OCI-LY1 (cell line): ENCODE measurements at regions not wholly inside any gene's neighbourhood (a gene's known extent, or its start where the extent isn't known, plus 50 kb on each side); places are given as distances from the start of the nearest gene placed in this dataset.

Source experiments
- H2AFZ ChIP-seq: fragments of 200-600 bp; sonication (generic), shearing (Covaris generic); 2 replicates; pipeline ENCODE4 v1.6.0; 2014; ENCODE audit warnings: antibody characterized with exemption, mild to moderate bottlenecking, low read length
- H3F3A ChIP-seq: fragments of 200-600 bp; sonication (generic), shearing (Covaris generic); 2 replicates; pipeline ENCODE4 v1.6.0; 2014; ENCODE audit warnings: mild to moderate bottlenecking, antibody characterized with exemption, low read length, moderate library complexity; ENCODE audit not compliant: insufficient read depth
- H3K27ac ChIP-seq: fragments of 200-600 bp; sonication (generic); 2 replicates; pipeline ENCODE4 v1.5.1; 2014; ENCODE audit warnings: low read length, mixed run types, mild to moderate bottlenecking, low read depth; ENCODE audit not compliant: poor library complexity, severe bottlenecking
- H3K27me3 ChIP-seq: fragments of 200-600 bp; sonication (generic); 2 replicates; pipeline ENCODE4 v1.6.0; 2014; ENCODE audit warnings: antibody characterized with exemption, mild to moderate bottlenecking, low read length, moderate library complexity; ENCODE audit not compliant: insufficient read depth
- H3K36me3 ChIP-seq: fragments of 200-600 bp; sonication (generic); 2 replicates; pipeline ENCODE4 v1.6.1; 2014; ENCODE audit warnings: mild to moderate bottlenecking, antibody characterized with exemption, low read length, moderate library complexity, mixed read lengths; ENCODE audit not compliant: insufficient read depth
- H3K4me1 ChIP-seq: fragments of 200-600 bp; sonication (generic); 2 replicates; pipeline ENCODE4 v1.5.1; 2014; ENCODE audit warnings: mild to moderate bottlenecking, low read length, moderate library complexity; ENCODE audit not compliant: insufficient read depth, severe bottlenecking
- H3K4me2 ChIP-seq: fragments of 200-600 bp; sonication (generic), shearing (Covaris generic); 2 replicates; pipeline ENCODE4 v1.6.1; 2014; ENCODE audit warnings: low read length
- H3K4me3 ChIP-seq: fragments of 200-600 bp; sonication (generic); 2 replicates; pipeline ENCODE4 v1.5.1; 2014; ENCODE audit warnings: low read length, low read depth, mild to moderate bottlenecking, mixed read lengths; ENCODE audit not compliant: poor library complexity, severe bottlenecking
- H3K79me2 ChIP-seq: fragments of 200-600 bp; shearing (Covaris generic); 2 replicates; pipeline ENCODE4 v1.6.1; 2016; ENCODE audit warnings: mixed run types, low read length, mixed read lengths; ENCODE audit not compliant: insufficient read depth
- H3K9ac ChIP-seq: fragments of 200-600 bp; sonication (generic), shearing (Covaris generic); 2 replicates; pipeline ENCODE4 v1.6.1; 2014; ENCODE audit warnings: mild to moderate bottlenecking, low read length, mixed read lengths
- H3K9me2 ChIP-seq: fragments of 200-600 bp; sonication (generic), shearing (Covaris generic); 2 replicates; pipeline ENCODE4 v1.6.1; 2014; ENCODE audit warnings: low read depth, mild to moderate bottlenecking, low read length, mixed read lengths
- H3K9me3 ChIP-seq: fragments of 200-600 bp; shearing (Covaris generic); 2 replicates; pipeline ENCODE4 v1.6.1; 2014; ENCODE audit warnings: low read length, mixed read lengths
- H4K20me1 ChIP-seq: fragments of 200-600 bp; sonication (generic), shearing (Covaris generic); 2 replicates; pipeline ENCODE4 v1.6.0; 2016; ENCODE audit warnings: mild to moderate bottlenecking, low read length; ENCODE audit not compliant: insufficient read depth
- EZH2 ChIP-seq: fragments of 200-600 bp; sonication (generic), shearing (Covaris generic); IDR thresholded peaks from 2 replicates; pipeline ENCODE4 v1.8.0; 2017; ENCODE audit warnings: borderline replicate concordance, mixed run types, mild to moderate bottlenecking, antibody characterized with exemption, low read length, moderate library complexity, mixed read lengths
- TF ChIP-seq, protein P1 (sequence below): fragments of 200-600 bp; sonication (generic), shearing (Covaris generic); IDR thresholded peaks from 2 replicates; pipeline ENCODE4 v1.5.1; 2017; ENCODE audit warnings: mild to moderate bottlenecking, antibody characterized with exemption, low read length, moderate library complexity, mixed read lengths

DNA sequence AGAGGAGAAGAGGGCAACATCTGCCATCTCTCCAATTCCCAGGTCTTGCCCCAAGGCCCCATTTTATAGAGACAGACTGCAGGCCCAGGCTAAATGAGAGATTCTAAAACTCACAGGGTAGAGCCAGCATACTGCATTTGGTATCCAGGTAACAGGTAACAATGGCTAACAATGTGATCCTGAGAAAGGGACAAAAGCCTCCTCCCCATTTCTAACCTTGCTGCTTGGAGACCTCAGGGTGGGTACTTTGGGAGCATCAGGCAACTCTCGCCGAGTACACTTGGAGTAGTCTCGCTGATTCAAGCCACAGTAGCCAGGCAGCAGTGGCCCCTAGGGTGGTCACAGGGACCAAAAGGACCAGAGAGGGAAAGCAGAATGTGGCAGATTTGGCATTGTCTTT lies 162.6 kb upstream of the PLEKHA5 start:
- TF ChIP-seq, protein P1, sequence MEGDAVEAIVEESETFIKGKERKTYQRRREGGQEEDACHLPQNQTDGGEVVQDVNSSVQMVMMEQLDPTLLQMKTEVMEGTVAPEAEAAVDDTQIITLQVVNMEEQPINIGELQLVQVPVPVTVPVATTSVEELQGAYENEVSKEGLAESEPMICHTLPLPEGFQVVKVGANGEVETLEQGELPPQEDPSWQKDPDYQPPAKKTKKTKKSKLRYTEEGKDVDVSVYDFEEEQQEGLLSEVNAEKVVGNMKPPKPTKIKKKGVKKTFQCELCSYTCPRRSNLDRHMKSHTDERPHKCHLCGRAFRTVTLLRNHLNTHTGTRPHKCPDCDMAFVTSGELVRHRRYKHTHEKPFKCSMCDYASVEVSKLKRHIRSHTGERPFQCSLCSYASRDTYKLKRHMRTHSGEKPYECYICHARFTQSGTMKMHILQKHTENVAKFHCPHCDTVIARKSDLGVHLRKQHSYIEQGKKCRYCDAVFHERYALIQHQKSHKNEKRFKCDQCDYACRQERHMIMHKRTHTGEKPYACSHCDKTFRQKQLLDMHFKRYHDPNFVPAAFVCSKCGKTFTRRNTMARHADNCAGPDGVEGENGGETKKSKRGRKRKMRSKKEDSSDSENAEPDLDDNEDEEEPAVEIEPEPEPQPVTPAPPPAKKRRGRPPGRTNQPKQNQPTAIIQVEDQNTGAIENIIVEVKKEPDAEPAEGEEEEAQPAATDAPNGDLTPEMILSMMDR = no peak
- TF ChIP-seq EZH2 = no peak
- Histone ChIP-seq H3K4me3 (no peak overlapping the region), H3K27ac (no peak overlapping the region), H2AFZ (no peak overlapping the region), H3K4me1 (no peaks in the 10 kb centered on the region), H3F3A (no peaks in the 10 kb centered on the region), H3K79me2 (no peaks in the 10 kb centered on the region), H3K36me3 (no peaks in the 10 kb centered on the region), H3K4me2 (no peak overlapping the region), H3K27me3 (no peaks in the 10 kb centered on the region), H3K9me2 (no peaks in the 10 kb centered on the region), H3K9me3 (no peaks in the 10 kb centered on the region), H3K9ac (no peak overlapping the region), H4K20me1 (no peaks in the 10 kb centered on the region)

DNA sequence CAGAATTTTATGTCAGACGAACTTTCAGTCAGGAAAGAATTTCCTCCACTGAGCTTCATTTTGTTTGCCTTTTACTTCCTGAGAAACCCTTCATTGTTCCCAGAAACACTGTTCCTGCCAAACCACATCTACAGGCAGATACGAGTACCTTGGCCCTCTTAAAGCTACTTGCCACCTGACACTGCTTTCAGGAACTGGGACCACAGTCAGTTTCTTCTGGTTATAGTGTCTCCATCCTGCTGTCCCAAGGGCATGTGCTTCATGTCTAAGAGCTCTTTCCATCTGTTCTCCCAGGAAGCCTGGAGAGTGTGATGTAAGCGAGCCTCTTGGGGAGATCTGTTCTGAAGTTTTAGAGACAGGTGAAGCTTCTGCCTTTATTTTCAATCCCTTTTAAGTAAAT lies 161.7 kb upstream of the PLEKHA5 start:
- Histone ChIP-seq H3K27ac (no peak overlapping the region), H2AFZ (no peak overlapping the region), H3K27me3 (no peaks in the 10 kb centered on the region), H3K79me2 (no peaks in the 10 kb centered on the region), H3K4me3 (no peak overlapping the region), H3K9me3 (no peaks in the 10 kb centered on the region), H3K36me3 (no peaks in the 10 kb centered on the region), H3K9me2 (no peaks in the 10 kb centered on the region), H3K9ac (no peak overlapping the region), H3F3A (no peaks in the 10 kb centered on the region), H3K4me2 (no peak overlapping the region), H4K20me1 (no peaks in the 10 kb centered on the region), H3K4me1 (no peaks in the 10 kb centered on the region)
- no peak for TF ChIP-seq EZH2
- TF ChIP-seq, protein P1 = no peak

DNA sequence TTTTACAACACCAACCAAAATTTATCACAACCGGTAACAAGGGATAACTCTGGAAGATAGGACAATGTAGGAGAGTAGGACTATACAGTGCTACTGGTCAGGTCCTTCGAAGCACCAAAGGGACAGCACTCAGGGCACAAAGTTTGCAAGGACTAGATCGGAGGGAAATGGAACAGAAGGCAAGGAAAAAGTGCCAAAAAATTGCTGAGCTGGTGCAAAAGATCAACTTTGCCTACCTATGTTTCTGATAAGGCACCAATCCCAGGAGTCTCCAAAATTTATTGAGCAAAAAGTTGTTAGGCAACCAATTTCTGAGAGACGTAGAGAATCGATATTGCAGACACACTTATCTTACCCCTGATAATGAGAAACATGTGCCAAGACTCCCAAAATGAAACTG lies 160.0 kb upstream of the PLEKHA5 start:
- Histone ChIP-seq H4K20me1 (no peaks in the 10 kb centered on the region), H3K9me2 (no peaks in the 10 kb centered on the region), H3K9me3 (no peaks in the 10 kb centered on the region), H3K4me3 (no peak overlapping the region), H3K4me2 (no peak overlapping the region), H3K79me2 (no peaks in the 10 kb centered on the region), H2AFZ (no peak overlapping the region), H3K4me1 (no peaks in the 10 kb centered on the region), H3K36me3 (no peaks in the 10 kb centered on the region), H3K27me3 (no peaks in the 10 kb centered on the region), H3F3A (no peaks in the 10 kb centered on the region), H3K27ac (no peak overlapping the region), H3K9ac (no peak overlapping the region)
- TF ChIP-seq EZH2 = no peak
- TF ChIP-seq, protein P1 = no peak
